NCI-H2107 treated with DMSO at 0.1 percent for 48 hours (cell line): ENCODE measurements at regions not wholly inside any gene's neighbourhood (a gene's known extent, or its start where the extent isn't known, plus 50 kb on each side); places are given as distances from the start of the nearest gene placed in this dataset.

ENCODE experiments used
- DNase-seq: peaks from one replicate; lab custom pipeline; 2025; ENCODE audit not compliant: unreplicated experiment; lab: John Stamatoyannopoulos, UW

DNA sequence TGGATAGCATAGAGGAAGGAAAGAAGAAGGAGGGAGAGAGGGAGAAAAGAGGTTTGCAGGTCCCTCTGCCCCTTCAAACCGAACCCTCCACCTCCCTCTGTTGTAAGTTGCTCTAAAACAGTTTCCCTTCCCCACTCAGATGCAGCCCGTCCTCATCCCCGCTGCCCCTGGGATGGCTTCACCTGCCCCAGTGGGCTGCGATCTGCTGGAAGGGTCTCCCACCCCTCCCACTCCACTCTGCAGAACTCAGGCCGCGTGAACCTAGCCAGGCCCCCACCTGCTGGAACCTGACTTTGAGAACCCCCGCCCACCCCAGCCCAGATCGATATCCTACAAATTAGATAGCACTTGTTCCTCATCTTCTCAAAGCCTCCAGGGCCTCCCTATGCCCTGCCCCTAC lies 190.8 kb downstream of the DLL1 start:
- DNase-seq: no peak

DNA sequence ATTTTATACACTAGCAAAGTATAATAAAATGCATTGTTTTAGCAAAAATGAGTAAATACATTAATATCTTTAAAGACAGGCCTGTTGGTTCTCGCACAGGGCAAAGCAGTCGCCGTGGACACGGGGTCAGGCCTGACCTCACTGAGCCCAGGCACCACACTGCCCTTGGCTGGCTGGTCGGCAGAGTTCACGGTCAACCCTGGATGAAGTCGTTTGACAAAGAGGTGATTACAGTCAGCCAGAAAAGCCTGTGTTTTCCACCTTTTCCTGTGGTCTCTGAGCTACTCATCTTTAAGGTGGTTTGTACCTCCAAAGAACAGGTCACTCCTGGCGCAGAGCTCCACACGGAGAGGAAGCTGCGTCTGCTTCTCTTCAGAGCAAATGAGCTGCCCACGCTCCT lies 191.5 kb downstream of the DLL1 start:
- DNase-seq: no peak

- DNase-seq: no peak
Measured at GRCh38 chr6:170098428-170099170, 192.3 kb downstream of the DLL1 start.

GRCh38 chr6:170097505-170098427 lies 193.1 kb downstream of the DLL1 start:
- DNase-seq: no peak

GRCh38 chr6:170096803-170097504 lies 193.9 kb downstream of the DLL1 start:
- DNase-seq: no peak

DNA sequence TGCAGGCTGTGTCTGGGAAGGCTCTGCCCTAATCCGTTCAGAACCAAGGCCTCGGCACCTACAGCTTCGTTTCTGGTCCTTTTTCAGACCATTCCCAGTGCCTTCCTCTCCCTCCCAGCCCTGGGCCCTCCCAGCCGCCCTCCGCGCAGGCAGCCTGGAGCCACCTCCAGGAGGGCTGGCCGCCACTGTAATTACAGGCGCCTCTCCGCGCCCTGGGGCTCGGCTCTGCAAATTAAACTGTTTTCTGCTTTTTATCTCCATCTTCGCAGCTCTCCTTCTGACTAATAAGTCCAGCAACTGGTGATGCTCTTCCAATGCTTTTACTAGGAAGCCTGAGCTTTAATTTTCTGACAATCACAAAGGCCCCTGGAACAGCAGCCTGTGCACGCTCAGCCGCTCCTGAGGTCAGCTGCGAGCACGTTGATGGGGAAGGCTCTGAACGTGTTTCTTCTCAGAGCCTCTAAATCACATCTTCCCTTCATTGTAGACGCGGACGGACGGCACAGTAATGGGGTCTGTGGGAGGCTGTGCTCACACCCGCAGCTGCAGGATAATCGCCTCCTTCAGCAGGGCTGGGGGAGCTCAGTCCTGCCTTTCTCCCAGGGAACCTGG lies 194.6 kb downstream of the DLL1 start:
- no peak for DNase-seq

DNA sequence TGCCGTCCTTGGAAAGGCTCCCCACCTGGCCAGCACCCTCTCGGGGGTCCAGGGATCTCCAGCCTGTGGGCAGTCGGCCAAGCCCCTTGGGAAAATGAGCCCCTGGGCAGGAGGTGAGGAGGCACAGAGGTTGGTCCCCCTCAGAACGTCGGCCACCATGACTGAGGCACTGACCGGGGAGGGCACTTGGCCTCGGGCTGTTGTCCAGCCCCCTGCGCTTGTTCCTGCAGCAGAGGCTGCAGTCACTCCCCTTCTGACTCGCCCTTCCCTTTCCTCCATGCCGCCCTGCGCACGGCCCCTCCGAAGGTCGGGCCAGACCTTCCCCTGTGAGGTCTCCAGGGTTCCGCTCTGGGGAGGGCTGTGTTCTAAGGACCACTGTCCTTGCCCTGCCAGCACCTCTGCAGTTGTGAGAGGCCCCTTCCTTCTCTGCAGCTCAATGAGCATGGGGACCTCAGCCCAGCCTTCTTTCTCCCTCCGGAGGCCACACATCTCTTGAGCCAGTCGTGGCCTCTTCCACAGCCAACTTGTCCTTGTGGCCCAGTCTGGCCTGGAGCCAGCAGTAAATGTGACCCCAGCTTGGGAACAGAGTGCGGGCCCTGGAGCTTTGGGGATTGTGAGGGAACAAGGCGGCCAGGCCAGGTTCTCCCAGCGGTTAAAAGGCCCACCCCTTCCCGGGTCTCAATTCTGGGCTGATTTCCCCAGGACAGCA lies 195.5 kb downstream of the DLL1 start:
- DNase-seq: no peak

- DNase-seq: no peak
Measured at GRCh38 chr6:170094686-170095272, 196.1 kb downstream of the DLL1 start.

- DNase-seq: no peak
Measured at GRCh38 chr6:170093658-170094596, 197.0 kb downstream of the DLL1 start.

DNA sequence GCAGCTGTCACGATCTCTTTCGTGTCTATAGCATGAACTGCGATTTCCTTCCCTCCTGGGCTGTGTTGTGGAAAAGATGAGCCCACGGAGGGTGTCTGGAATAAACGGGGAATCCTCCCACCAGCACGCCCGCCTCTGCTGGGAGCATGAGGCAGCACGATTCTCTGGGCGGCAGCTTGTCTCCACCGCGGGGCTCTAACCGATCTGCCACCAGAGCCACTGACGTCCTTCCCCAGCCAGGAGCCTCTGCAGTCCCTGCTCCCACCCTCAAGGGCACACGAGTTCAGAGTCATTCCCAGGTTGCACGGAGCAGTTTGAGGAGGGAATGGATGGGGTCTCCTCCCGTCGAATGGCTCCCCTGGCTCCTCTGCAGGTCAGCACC lies 197.6 kb downstream of the DLL1 start:
- DNase-seq: no peak

DNA sequence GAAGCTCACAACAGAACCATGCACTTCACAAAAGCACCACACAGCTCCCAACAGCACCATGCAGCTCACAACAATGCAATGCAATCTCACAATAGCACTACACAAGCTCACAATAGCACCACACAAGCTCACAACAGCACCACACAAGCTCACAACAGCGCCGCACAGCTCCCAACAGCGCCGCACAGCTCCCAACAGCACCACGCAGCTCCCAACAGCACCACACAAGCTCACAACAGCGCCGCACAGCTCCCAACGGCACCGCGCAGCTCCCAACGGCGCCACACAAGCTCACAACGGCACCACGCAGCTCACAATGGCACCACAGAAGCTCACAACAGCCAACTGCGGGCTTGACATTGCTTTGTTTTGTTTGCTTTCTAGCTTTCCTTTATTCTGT lies 198.1 kb downstream of the DLL1 start:
- DNase-seq: no peak

DNA sequence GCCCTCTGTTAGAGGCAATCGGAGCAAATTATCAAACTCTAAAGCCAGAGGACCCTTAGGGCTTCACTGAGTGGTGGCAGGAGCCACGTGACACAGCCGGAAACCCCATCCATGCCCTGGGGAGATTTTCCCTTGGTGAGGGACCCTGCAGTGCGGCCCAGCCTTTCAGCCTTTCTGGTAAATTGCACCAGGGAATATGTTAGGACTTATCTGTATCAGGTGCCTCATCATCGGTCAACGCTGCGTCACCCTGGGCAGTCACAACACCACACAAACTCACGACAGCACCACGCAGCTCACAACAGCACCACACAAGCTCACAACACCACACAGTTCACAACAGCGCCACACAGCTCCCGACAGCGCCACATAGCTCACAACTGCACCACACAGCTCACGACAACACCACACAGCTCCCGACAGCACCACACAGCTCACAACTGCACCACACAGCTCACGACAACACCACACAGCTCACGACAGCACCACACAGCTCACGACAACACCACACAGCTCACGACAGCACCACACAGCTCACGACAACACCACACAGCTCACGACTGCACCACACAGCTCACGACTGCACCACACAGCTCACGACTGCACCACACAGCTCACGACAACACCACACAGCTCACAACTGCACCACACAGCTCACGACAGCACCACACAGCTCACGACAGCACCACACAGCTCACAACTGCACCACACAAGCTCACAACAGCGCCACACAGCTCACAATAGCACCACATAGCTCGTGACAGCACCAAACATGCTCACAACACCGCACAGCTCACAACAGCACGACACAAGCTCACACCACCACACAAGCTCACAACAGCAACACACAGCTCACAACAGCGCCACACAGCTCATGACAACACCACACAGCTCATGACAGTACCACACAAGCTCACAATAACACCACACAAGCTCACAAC lies 199.0 kb downstream of the DLL1 start:
- DNase-seq: no peak

GRCh38 chr6:170091000-170091638 lies 199.8 kb downstream of the DLL1 start:
- no peak for DNase-seq

- DNase-seq: no peak
Measured at GRCh38 chr6:170090561-170090960, 200.3 kb downstream of the DLL1 start.

- no peak for DNase-seq
Measured at GRCh38 chr6:170089963-170090362, 200.9 kb downstream of the DLL1 start.

GRCh38 chr6:170088582-170088955 lies 202.3 kb downstream of the DLL1 start:
- no peak for DNase-seq

GRCh38 chr6:170087941-170088581 lies 202.8 kb downstream of the DLL1 start:
- DNase-seq: no peak
